Activated naive CD8-positive, alpha-beta T cell (primary cell): ENCODE measurements at regions not wholly inside any gene's neighbourhood (a gene's known extent, or its start where the extent isn't known, plus 50 kb on each side); places are given as distances from the start of the nearest gene placed in this dataset.
"Not testable (repeated sequence)": the region's sequence is repeated elsewhere in the genome, so short reads cannot be mapped to it uniquely, and the experiment has no call there.

Source experiments
- H3K27ac Mint-ChIP-seq: one replicate; pipeline ENCODE4 v1.8.0; 2021; ENCODE audit warnings: mixed read lengths
- H3K27me3 Mint-ChIP-seq: one replicate; pipeline ENCODE4 v1.8.0; 2021; ENCODE audit warnings: mixed read lengths
- H3K36me3 Mint-ChIP-seq: one replicate; pipeline ENCODE4 v1.8.0; 2021; ENCODE audit warnings: mixed read lengths
- H3K4me1 Mint-ChIP-seq: one replicate; pipeline ENCODE4 v1.8.0; 2021; ENCODE audit warnings: low read depth, mixed read lengths
- H3K4me3 Mint-ChIP-seq: one replicate; pipeline ENCODE4 v1.8.0; 2021; ENCODE audit warnings: mild to moderate bottlenecking, mixed read lengths
- H3K9me3 Mint-ChIP-seq: one replicate; pipeline ENCODE4 v1.8.0; 2021; ENCODE audit warnings: low read depth, mixed read lengths

DNA sequence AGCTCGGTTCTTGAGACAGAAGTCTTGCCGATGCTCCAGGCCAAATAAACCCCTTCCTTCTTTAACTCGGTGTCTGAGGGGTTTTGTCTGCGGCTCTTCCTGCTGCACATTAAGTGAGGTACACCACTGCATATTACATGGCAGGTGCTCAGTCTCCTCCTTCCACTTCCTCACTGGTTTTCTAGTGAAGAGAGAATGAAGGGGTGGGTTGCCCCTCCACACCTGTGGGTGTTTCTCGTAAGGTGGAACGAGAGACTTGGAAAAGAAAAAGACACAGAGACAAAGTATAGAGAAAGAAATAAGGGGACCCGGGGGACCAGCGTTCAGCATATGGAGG lies 138.0 kb downstream of the OR2B2 start:
- not testable (repeated sequence) for H3K9me3 Mint-ChIP-seq, H3K27ac Mint-ChIP-seq, H3K36me3 Mint-ChIP-seq, H3K4me1 Mint-ChIP-seq, H3K4me3 Mint-ChIP-seq
- peaks cover 14% of the 10 kb centered on the region for H3K27me3 Mint-ChIP-seq

DNA sequence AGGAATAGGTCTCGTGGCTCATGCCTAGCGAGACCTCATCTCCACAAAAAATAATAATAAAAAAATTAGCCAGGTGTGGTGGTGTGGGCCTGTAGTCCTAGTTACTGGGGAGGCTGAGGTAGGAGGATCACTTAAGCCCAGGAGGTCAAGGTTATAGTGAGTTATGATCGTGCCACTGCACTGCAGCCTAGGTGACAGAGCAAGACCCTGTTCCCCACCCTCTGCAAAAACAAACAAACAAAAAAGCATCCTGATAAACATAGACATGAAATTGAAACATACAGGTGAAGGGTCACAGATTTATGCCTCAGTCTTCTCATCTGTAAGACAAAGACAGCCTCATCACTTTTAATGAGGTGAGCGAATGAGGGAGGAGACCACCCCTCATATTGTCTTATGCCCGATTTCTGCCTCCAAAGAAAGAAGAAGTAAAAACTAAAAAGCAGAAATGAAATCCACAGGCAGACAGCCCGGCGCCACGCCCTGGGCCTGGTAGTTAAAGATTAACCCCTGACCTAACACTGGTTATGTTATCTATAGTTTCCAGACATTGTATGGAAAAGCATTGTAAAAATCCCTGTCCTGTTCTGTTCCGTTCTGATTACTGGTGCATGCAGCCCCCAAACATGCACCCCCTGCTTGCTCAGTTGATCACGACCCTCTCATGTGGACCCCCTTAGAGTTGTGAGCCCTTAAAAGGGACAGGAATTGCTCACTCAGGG lies 138.5 kb downstream of the OR2B2 start:
- not testable (repeated sequence) for H3K36me3 Mint-ChIP-seq, H3K9me3 Mint-ChIP-seq, H3K27ac Mint-ChIP-seq, H3K4me3 Mint-ChIP-seq, H3K4me1 Mint-ChIP-seq
- peaks cover 14% of the 10 kb centered on the region for H3K27me3 Mint-ChIP-seq

DNA sequence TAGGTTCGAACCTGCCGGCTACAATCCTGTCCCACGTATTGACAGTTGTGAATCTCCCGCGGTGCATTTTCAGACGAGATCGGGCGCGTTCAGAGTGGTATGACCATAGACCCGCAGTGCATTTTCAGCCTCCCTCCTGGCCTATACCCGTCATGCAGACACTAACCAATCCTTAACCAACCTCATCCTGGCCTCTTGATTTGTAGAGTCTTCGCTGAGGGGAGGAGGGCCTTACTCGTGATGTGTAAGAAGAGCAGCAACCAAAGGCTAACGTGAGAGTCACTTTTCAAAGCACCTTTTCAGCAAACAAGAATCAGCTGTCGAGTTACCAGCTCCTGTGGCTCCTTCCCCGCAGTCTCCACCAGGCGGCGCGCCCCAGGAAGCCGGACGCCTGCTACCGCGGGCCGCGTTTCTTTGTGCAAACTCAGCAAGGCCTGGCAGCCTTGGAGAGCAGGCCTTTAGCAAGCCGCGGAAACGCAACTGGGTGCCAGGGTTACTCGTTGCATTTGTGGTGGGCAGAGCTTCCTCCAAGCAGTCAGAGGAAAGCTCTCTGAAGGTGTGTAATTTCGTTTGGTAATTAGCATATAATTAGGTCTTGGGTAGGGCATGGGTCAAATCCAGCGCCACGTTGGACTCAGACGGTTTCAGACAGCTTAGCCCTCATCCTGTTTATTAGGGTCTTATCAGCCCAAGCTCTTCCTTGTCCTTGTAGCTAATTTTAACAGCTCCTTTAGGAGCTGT lies 139.8 kb downstream of the OR2B2 start:
- peaks cover 6% of the 10 kb centered on the region for H3K4me1 Mint-ChIP-seq
- peaks cover 12% of the 10 kb centered on the region for H3K27me3 Mint-ChIP-seq
- H3K4me3 Mint-ChIP-seq, result no peak overlapping the region
- no peaks in the 10 kb centered on the region for H3K36me3 Mint-ChIP-seq
- H3K9me3 Mint-ChIP-seq, result no peaks in the 10 kb centered on the region
- no peak overlapping the region for H3K27ac Mint-ChIP-seq

DNA sequence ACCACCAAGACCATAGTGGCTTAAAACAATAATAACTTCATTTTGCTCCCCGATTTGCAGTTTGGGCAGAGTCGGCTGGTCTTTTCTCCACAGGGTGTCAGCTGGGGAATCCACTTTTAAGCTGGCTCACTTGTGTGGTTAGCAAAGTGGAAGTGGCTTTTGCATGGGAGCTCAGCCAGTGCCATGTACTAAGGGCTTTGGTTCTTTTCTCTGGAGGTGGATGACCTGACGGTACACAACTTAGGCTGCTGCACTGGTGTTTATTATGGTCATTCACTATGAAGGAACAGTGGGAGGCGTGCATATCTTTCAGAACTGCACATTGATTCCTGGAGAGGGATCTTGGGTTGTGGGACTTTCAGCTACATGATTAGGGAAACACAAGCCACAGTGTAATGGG lies 141.0 kb downstream of the OR2B2 start:
- H3K27ac Mint-ChIP-seq, result no peak overlapping the region
- H3K27me3 Mint-ChIP-seq, result peaks cover 12% of the 10 kb centered on the region
- no peak overlapping the region for H3K4me3 Mint-ChIP-seq
- H3K9me3 Mint-ChIP-seq, result no peaks in the 10 kb centered on the region
- H3K4me1 Mint-ChIP-seq, result peaks cover 6% of the 10 kb centered on the region
- H3K36me3 Mint-ChIP-seq, result no peaks in the 10 kb centered on the region

DNA sequence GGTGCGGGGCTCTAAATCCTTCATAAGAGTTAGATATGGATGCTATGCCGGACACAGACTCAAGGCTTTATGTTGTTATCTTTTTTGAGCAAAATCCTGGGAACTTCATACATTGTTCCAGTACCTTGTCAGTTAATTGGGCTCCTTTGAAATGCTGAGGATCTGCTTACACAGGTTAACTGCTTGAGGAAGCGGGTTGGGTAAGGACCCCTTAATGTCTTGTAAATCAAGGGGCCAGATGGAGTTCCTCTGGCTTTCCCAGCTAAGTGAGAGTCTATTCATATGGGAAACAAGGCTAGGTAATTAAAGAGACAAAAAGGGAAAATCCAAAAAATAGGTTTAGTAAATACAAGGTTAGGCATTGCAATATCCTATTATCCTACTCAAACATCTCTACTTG lies 141.5 kb downstream of the OR2B2 start:
- Mint-ChIP-seq H3K27me3 (peaks cover 12% of the 10 kb centered on the region), H3K36me3 (no peaks in the 10 kb centered on the region), H3K4me1 (peaks cover 6% of the 10 kb centered on the region), H3K4me3 (no peak overlapping the region), H3K9me3 (no peaks in the 10 kb centered on the region), H3K27ac (no peak overlapping the region)

DNA sequence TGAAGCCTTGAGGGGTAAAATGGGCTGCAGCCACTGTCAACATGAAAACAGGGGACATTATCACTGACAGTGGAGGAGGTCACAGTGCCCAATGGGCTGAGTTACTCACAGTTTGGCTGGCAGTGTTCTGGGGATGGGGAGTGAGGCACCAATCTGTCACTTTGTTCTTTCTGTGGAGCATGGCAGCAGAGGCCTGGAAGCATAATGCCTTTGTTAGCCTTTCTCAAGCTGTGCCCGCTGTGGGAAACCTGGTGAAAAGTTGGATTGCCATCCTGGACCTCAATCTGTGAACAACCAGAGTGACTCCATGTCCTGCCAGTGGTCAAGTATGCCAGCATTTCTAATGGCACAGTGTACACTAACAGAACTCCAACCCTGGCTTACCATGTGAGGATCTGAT lies 143.6 kb downstream of the OR2B2 start:
- Mint-ChIP-seq H3K27me3 (peaks cover 11% of the 10 kb centered on the region), H3K4me1 (peaks cover 6% of the 10 kb centered on the region), H3K27ac (no peak overlapping the region), H3K36me3 (no peaks in the 10 kb centered on the region), H3K4me3 (no peak overlapping the region), H3K9me3 (no peaks in the 10 kb centered on the region)

DNA sequence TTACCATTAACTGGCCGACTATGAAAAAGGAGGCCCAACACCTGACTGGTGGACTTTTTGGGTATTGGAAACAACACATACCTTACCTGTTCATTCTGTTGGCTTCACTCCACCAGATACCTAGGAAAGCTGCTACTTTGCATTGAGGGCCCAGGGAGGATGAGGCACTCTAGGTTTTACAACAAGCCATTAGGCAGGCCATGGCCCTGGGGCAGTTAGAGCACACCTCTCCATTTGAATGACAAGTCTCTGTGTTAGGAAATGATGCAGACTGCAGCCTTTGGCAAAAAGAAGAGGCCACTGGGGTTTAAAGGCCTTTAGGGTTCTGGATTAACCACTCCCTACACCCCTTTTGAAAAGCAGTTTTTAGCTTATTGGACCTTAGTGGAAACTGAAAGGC lies 144.3 kb downstream of the OR2B2 start:
- Mint-ChIP-seq H3K4me1 (peaks cover 6% of the 10 kb centered on the region), H3K27me3 (peaks cover 11% of the 10 kb centered on the region), H3K36me3 (no peaks in the 10 kb centered on the region), H3K27ac (no peak overlapping the region), H3K4me3 (no peak overlapping the region), H3K9me3 (no peaks in the 10 kb centered on the region)

DNA sequence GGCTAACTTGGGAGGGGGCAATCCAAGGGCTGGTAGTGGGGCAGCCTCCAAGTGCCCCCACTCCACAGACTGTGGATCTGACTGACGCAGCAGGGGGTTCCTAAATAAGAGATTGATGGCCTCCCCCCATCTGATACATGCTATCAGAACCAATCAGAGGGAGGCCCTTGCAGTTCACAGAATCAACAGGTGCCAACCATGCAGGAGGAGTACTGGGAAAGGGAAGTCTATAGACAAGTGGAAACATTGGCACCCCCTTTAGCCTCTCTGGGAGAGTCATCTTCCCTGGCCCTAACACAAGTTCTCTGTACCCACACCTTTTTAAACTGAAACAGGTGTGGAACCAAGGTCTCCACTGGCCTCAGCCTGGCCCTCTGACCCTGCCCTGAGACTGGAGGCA lies 145.8 kb downstream of the OR2B2 start:
- Mint-ChIP-seq H3K27me3 (peaks cover 10% of the 10 kb centered on the region), H3K9me3 (no peaks in the 10 kb centered on the region), H3K27ac (no peak overlapping the region), H3K4me1 (no peaks in the 10 kb centered on the region), H3K4me3 (no peak overlapping the region), H3K36me3 (no peaks in the 10 kb centered on the region)

DNA sequence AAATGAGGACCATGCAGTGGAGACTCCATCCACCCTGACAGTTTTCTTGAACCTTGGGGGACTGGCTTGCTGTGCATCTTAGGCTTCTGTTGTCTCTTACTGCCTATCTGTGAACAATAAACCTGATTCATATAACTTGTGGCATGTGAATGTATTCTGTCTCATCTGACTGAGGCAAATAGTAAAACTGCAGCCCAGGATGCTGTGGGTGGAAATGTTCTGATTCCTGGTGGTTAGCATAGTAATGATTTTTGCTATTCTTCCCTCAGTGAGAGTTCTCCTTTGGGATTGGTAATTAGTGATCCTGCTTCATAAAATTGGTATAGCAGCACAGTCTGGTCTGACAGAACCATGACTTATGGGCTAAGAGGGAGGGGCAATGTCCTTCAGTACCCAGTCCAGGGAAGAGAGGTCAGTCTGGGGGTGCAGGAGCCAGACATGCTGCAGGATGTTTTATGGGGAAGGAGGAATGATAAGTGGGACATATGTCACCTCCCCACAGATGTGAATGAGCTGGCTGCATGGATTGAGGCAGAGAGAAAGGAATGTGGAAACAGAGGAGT lies 147.1 kb downstream of the OR2B2 start:
- Mint-ChIP-seq H3K4me1 (peaks cover 3% of the 10 kb centered on the region), H3K9me3 (no peaks in the 10 kb centered on the region), H3K36me3 (no peaks in the 10 kb centered on the region), H3K27me3 (peaks cover 9% of the 10 kb centered on the region), H3K4me3 (no peak overlapping the region), H3K27ac (no peak overlapping the region)

DNA sequence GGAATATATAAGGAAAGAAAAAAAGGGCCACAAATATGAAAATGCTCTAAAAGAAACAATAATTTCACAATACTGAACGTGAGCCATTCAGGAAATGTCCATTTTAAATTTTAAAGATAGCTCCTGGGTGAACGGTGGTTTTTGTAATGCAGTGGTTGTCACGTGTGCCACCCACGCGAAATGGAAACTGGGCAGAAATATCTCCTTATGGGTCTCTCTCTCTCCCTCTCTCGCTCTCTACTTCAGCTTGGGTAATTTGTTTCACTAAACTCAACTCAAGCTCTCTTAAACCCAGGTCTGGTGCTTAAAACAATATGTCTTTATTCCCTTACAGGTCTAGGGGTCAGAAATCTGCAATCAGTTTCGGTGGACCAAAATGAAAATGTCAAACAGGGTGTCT lies 150.8 kb downstream of the OR2B2 start:
- Mint-ChIP-seq H3K4me1 (peaks cover 17% of the 10 kb centered on the region), H3K4me3 (no peak overlapping the region), H3K36me3 (no peaks in the 10 kb centered on the region), H3K27me3 (peaks cover 2% of the 10 kb centered on the region), H3K9me3 (no peaks in the 10 kb centered on the region), H3K27ac (no peak overlapping the region)

DNA sequence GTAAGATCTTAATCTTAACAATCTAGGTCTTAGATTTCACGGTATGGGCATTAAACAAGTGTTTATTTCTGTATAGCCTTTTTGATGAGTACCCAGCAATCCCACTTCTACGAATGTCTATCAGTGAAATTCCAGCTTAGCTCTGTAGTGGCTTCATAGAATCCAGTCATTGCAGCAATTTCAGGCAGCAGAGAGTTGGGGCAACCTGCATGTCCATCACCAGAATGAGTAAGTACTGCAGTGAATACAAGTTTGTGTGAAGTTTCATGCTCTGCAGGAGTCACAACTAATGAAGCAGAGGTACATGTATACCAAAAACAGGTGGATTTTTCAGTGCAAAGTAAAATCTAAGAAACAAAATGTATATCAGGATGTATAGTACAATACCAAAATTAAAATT lies 151.7 kb downstream of the OR2B2 start:
- peaks cover 2% of the 10 kb centered on the region for H3K27me3 Mint-ChIP-seq
- H3K36me3 Mint-ChIP-seq, result no peaks in the 10 kb centered on the region
- no peak overlapping the region for H3K27ac Mint-ChIP-seq
- H3K4me3 Mint-ChIP-seq, result no peak overlapping the region
- no peaks in the 10 kb centered on the region for H3K9me3 Mint-ChIP-seq
- peaks cover 18% of the 10 kb centered on the region for H3K4me1 Mint-ChIP-seq

DNA sequence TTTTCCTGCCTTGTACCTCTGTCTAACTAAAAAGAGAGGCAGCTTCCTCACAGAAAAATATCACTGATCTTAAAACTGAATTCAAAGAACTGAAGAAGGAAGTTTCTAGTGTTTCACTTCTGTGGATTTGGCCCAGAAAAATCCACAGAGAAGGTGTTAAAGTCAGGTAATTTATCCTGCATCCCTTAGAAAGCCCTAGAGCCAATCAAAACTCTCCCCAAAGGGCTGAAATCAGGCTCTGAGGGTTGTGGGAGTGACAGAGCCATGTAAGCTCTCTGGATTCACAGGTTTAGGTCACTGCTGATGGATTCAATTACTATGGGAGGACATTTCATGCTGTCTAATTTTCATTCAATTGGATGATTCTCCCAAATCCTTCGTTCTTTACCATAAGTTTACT lies 152.3 kb downstream of the OR2B2 start:
- H3K27ac Mint-ChIP-seq, result no peak overlapping the region

DNA sequence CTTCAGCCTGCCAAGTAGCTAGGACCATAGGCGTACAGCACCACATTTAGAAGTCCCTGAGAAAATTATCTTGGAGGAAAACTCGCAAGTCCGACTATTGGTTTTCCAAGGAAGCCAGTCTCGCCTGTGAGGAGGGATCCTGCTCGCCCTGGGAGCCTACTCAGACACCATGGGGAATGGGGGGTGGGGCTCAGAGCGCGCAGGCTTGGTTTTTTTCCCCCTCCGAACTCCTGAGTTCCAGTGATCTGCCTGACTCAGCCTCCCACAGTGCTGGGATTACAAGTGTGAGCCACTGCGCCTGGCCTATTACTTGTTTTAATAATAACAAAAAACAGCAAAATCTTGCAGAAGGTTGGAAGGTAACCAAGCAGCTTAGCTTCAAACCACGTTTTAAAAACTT lies 153.7 kb downstream of the OR2B2 start:
- no peaks in the 10 kb centered on the region for H3K36me3 Mint-ChIP-seq
- no peak overlapping the region for H3K27ac Mint-ChIP-seq
- peak overlapping the region; percentile 84 for H3K4me3 Mint-ChIP-seq
- no peaks in the 10 kb centered on the region for H3K9me3 Mint-ChIP-seq
- peaks cover 27% of the 10 kb centered on the region for H3K4me1 Mint-ChIP-seq
- H3K27me3 Mint-ChIP-seq, result no peaks in the 10 kb centered on the region

More for the DNA sequence above, 152.3 kb downstream of the OR2B2 start:
- H3K4me3 Mint-ChIP-seq, result no peak overlapping the region
- no peaks in the 10 kb centered on the region for H3K27me3 Mint-ChIP-seq
- peaks cover 20% of the 10 kb centered on the region for H3K4me1 Mint-ChIP-seq
- no peaks in the 10 kb centered on the region for H3K36me3 Mint-ChIP-seq
- no peaks in the 10 kb centered on the region for H3K9me3 Mint-ChIP-seq

DNA sequence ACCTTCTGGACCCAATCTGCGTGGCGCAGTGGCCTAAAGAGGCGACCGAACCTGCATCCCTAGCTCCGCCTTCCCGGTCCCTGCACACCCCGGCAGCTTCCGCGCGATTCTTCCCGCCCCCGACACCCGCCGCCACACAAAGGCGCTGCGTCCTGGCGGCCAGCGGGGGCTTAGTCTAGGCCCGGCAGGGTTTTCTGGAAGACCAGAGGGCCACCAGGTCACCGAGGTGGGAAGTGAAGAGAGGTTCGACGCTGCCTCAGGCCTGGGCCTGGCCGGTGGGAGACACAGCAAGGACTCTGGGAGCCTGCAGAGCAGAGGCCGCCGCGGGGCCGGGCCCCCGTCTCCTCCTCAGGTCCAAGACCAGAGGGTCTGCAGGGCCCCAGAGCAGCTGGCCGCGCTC lies 154.9 kb downstream of the OR2B2 start:
- Mint-ChIP-seq H3K4me3 (peak overlapping the region; percentile 84), H3K27me3 (no peaks in the 10 kb centered on the region), H3K9me3 (no peaks in the 10 kb centered on the region), H3K4me1 (peaks cover 29% of the 10 kb centered on the region), H3K36me3 (no peaks in the 10 kb centered on the region), H3K27ac (peak overlapping the region; percentile 59)

DNA sequence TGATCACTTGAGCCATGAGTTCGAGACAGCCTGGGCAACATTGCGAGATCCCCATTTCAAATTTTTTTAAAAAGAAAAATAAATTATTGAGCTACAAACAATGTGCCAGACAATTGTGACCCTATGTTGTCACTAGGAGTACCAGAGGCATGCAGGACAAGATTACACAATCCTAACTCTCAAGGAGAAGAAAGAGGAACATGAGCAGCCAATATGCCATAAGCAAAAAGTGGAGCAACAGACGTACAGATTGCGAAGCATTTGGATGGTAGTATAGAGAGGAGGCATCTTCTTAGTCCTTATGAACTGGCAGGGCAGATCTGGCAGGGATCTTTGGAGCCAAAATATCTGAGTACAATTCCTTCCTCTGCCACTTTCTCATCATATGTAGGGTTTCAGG lies 156.4 kb downstream of the OR2B2 start:
- peaks cover 29% of the 10 kb centered on the region for H3K4me1 Mint-ChIP-seq
- no peak overlapping the region for H3K27ac Mint-ChIP-seq
- H3K27me3 Mint-ChIP-seq, result no peaks in the 10 kb centered on the region
- no peaks in the 10 kb centered on the region for H3K36me3 Mint-ChIP-seq
- H3K4me3 Mint-ChIP-seq, result no peak overlapping the region
- no peaks in the 10 kb centered on the region for H3K9me3 Mint-ChIP-seq

DNA sequence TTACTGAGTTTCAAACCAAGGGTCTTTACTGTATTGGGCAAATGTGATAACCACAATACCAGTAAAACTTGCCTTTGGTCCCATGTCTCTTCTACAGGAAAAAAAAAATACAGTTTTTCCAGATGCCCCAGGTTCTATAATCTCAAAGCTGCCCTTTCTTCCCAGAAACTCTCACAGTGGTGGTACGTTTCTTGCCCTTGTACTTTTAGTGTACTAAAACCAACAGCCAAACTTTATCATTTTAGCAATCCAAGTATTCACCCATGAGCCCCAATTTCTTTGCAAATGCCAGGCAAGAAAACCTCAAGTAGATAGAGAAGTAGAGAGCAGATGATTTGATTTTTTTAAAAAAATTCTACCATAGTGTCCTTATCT lies 157.8 kb downstream of the OR2B2 start:
- Mint-ChIP-seq H3K27ac (peak overlapping the region; percentile 41), H3K4me1 (peaks cover 29% of the 10 kb centered on the region), H3K9me3 (no peaks in the 10 kb centered on the region), H3K27me3 (no peaks in the 10 kb centered on the region), H3K4me3 (peak overlapping the region; percentile 90), H3K36me3 (no peaks in the 10 kb centered on the region)
